NT2/D1 (cell line): ENCODE measurements at regions not wholly inside any gene's neighbourhood (a gene's known extent, or its start where the extent isn't known, plus 50 kb on each side); places are given as distances from the start of the nearest gene placed in this dataset.

Source experiments
- SUZ12 ChIP-seq: IDR thresholded peaks from 2 replicates; pipeline ENCODE4 v1.6.1; 2011; ENCODE audit not compliant: insufficient read length, insufficient read depth; ENCODE audit errors: extremely low read depth
- YY1 ChIP-seq: IDR thresholded peaks from 2 replicates; pipeline ENCODE4 v1.6.1; 2011; ENCODE audit not compliant: insufficient read length, insufficient read depth
- ZNF274 ChIP-seq: IDR thresholded peaks from 2 replicates; pipeline ENCODE4 v1.6.1; 2011; ENCODE audit warnings: mild to moderate bottlenecking, low read depth, low read length

GRCh38 chr2:224175538-224175937 is 136.5 kb upstream of the SERPINE2 start:
- TF ChIP-seq ZNF274 (no peak), YY1 (no peak), SUZ12 (no peak)
